Kidney capillary endothelial cell (primary cell): ENCODE measurements at regions not wholly inside any gene's neighbourhood (a gene's known extent, or its start where the extent isn't known, plus 50 kb on each side); places are given as distances from the start of the nearest gene placed in this dataset.
"Not testable (repeated sequence)": the region's sequence is repeated elsewhere in the genome, so short reads cannot be mapped to it uniquely, and the experiment has no call there.

Experiments
- DNase-seq: peaks from one replicate; pipeline ENCODE4 v3.0.0-alpha.2; 2018; ENCODE audit warnings: low spot score

GRCh38 chr5:93220431-93220830, 360.6 kb downstream of the NR2F1-AS1 start:
- no peak for DNase-seq

DNA sequence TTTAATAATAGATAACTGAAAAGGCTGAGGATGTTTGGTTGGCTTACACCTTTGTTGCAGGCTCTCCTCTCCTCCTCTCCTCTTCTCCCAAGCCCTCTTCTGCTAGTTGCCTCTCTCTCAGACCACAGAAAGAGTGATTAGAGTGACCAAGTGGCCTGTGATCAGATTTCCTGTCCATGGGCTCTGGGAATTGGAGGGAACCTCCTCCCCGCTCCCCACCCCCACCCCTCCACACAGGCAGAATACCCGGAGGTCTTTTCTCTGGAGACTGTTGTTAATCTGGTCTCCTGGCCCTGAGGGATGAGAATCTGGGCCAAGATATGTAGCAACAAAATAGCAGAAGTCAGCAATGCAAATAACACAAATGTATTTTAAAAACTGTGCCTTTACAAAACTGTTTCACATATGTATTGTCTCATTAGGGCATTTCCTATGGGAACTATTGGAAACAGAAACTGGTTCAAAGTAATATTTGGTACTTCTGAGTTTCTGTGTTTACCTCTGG, 361.3 kb downstream of the NR2F1-AS1 start:
- no peak for DNase-seq

DNA sequence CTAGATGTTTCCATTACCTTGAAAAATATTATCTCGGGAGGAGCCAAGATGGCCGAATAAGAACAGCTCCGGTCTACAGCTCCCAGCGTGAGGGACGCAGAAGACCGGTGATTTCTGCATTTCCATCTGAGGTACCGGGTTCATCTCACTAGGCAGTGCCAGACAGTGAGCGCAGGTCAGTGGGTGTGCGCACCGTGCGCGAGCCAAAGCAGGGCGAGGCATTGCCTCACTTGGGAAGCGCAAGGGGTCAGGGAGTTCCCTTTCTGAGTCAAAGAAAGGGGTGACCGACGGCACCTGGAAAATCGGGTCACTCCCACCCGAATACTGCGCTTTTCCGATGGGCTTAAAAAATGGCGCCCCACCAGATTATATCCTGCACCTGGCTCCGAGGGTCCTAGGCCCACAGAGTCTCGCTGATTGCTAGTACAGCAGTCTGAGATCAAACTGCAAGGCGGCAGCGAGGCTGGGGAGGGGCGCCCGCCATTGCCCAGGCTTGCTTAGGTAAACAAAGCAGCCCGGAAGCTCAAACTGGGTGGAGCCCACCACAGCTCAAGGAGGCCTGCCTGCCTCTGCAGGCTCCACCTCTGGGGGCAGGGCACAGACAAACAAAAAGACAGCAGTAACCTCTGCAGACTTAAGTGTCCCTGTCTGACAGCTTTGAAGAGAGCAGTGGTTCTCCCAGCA, 367.8 kb downstream of the NR2F1-AS1 start:
- not testable (repeated sequence) for DNase-seq

DNA sequence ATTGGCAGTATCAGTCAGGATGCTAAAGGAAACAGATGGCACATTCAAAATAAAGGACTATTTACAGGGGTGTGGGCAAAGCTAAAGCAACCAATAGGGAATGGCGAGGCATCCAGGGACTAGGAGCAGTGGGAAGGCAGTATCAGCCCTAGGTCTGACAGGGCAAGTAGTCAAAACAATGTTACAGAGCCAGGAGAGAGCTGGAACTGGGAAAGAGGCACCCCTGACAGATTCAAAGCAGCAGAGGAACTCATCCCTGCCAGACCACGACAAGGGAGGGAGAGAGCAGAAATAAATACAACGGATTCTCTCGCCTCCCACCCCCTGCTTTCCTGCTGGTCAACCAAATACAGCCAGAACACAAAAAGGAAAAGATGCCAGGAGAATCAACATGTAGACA, 371.5 kb downstream of the NR2F1-AS1 start:
- DNase-seq = no peak

- no peak for DNase-seq
Observed at GRCh38 chr5:93208141-93208751, 372.8 kb downstream of the NR2F1-AS1 start.

GRCh38 chr5:93206203-93206602, 374.8 kb downstream of the NR2F1-AS1 start:
- DNase-seq = no peak

- DNase-seq = no peak
Observed at GRCh38 chr5:93201061-93201460, 380.0 kb downstream of the NR2F1-AS1 start.

DNA sequence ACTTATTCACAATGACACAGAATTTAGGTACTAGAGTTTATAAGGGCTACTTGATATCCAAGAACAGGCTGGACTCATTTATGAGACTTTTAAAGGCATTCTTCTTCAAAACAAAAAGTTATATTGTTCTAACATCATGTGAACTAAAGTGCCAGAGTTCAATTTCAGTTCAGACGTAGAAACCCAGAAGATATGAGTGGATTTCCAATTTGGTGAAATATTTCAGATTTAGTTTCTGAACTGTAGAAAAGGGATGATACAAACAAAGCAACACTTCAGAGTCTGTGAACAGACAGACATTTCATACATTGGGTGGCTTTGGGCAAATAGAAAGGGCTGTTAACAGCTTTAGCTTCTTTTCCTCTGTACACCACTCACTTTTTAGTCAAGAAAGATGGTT, 384.0 kb downstream of the NR2F1-AS1 start:
- no peak for DNase-seq

DNA sequence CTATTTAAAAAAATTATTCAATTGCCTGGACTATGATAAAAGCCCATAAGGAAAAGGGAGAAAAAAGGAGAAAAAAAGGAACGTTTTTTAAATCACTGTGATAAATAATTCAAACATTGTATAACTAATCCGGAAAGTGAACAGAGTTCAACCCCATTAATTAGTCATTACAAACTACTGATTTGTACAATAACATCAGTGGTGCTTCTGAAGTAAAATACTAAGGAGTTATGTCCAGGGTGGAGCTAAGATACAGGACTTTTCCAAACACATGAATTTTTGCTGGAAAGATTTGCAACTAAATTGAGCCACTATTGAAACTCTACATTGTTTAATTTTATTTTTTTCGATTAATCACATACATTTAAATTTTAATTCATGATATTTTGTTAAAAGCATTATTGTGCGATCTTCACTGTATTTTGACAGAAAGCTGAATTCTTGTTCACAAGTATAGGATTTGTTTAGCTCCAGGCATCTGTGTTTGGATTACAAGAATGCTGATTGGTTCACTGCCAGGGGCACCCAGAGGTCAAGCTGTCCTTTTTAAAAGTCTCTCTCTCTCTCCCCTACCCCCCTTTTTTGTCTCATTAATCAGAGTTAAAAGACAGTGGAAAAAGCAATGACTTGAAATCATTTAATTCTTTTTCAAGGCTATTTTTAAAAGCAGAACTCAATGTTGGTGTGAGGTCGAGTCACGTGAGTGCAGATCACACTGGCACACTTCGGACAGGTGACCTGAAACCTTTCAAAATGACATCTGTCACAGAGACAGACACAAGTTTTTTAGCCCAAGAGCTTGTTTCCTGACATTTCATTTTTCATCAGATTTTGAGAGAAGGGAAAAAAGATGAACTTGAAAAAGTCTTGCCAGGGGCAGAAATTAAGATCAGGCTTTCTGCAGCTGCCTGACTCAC, 387.3 kb downstream of the NR2F1-AS1 start:
- no peak for DNase-seq

- no peak for DNase-seq
Observed at GRCh38 chr5:93192683-93193082, 388.3 kb downstream of the NR2F1-AS1 start.

GRCh38 chr5:93192087-93192486, 388.9 kb downstream of the NR2F1-AS1 start:
- DNase-seq = peak; percentile 63

DNA sequence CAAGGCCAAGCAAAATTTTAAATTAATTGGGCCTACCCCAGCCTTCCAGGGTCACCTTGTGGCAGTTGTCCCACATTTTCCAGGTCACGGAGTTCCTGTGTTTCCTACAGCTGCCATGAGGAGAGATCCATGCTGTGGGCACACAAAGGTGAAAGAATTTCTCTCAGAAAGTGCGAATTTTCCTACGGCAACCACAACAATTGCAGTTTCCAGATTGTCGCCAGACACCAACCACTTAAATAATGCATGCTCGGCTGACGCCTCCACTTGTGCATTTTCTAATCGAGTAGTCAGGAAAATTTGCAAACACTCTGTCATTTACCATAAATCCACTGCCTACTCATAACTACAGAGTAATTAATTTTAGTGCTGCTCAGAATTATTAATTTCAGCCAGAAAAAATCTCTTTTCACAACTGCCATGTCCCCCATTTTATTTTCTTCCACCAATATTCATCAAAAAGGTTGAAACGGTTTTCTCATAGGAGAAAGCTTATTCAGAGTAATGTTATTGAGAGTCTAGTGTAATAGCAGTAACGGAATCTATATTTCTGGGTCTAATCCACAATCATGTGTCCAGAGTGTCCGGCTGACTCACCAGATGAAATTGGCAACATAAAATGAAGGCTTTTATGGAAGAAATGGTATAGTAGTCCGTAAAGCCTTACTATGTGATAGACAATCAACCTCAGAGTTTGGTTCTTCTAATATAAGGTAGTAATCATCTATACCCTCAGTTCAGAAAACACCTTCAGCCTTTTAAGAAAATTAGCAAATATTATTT, 389.8 kb downstream of the NR2F1-AS1 start:
- no peak for DNase-seq

DNA sequence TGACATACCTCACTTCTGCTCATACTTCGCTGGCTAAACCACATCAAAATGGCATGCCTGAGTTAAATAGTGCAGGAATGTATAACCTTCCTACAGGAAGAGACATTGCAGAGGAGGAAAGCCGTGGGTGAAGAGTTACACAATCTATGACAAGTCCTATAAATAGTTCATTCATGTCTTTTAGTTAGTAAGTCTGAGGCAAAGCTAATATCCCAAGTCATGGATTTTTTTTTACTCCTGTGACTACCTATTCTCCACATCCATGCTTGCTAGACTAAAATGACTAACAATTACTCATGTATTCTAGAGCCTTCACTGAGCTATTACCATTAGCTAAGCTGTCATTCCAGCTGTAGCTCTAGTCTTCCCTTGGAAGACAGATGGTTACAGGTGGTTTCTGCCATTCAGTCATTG, 391.3 kb downstream of the NR2F1-AS1 start:
- peak; percentile 88 for DNase-seq

DNA sequence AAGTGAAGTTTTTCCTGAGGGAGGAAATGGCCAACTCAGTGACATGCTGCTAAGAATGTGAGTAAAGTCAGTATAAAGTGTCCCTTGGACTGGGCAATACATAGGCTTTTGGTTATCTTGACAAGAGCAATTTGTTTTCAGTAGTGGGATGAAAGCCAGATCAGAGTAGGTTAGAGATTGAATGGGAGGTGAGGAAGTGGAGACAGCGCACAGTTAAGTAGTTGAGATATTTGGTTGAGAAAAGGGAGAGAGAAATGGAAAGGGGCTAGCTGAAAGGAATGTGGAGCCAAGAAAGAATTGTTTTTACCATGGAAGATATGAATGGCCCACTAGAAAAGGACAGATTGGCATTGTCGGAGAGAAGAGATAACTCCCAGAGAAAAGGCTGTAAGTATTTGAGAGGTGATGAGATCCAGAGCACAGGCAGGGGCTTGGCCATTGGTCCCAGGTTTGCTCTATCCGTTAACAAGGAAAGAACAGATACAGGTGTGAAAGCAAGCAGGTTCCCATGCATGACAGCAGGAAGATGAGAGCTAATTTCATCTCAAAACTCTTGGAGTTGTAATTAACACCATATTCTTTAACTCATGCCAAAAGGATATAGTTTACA, 392.0 kb downstream of the NR2F1-AS1 start:
- DNase-seq = no peak

GRCh38 chr5:93186076-93186682, 394.8 kb downstream of the NR2F1-AS1 start:
- DNase-seq = peak; percentile 38

GRCh38 chr5:93184041-93184440, 397.0 kb downstream of the NR2F1-AS1 start:
- no peak for DNase-seq

DNA sequence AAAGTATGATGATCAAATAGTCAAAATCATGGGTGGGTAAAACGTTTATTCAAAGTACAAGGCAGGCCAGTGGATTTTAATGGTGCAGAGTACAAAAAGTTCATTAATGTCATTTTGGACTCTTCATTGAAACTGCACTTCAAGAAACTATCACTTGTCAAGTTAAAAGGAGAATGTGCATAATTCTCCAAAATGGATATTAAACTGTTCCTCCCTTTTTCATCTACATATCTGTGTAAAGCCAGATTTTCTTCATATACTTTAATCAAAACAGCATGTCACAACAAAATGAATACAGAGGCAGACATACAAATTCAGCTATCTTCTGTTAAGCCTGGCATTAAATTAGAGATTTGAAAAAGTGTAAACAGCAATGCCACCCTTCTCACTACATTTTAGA, 401.6 kb downstream of the NR2F1-AS1 start:
- DNase-seq = no peak

DNA sequence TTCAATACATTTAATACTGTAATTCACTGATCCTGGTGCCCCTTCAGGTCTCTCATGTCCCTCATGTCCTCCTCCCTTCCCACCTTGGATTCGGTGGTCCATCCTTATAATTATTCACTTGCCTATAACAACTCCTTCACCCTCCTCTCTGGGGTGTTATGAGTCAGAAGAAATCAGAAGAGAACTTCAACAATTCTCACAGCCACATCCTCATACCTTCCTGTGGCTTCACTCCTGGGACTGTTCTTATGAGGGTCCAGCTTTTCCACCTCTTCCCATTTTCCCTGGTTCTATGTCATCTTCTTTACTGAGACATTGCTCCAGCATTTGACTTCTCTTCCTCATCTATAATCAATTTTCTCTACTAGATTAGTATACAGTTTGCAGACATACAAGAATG, 406.1 kb downstream of the NR2F1-AS1 start:
- no peak for DNase-seq

GRCh38 chr5:93165559-93165958, 415.5 kb downstream of the NR2F1-AS1 start:
- no peak for DNase-seq

- DNase-seq = peak; percentile 68
Observed at GRCh38 chr5:93164690-93165089, 416.3 kb downstream of the NR2F1-AS1 start.
